Retinal pigment epithelial cell (primary cell): ENCODE measurements at regions not wholly inside any gene's neighbourhood (a gene's known extent, or its start where the extent isn't known, plus 50 kb on each side); places are given as distances from the start of the nearest gene placed in this dataset.
"Not testable (repeated sequence)": the region's sequence is repeated elsewhere in the genome, so short reads cannot be mapped to it uniquely, and the experiment has no call there.

Experiments
- DNase-seq: peaks from one replicate; pipeline ENCODE4 v3.0.0-alpha.2; 2010; ENCODE audit warnings: low read depth
- H3K4me3 ChIP-seq: 2 replicates; pipeline ENCODE4 v1.5.1; 2011; ENCODE audit warnings: mild to moderate bottlenecking, low read length, control low read depth, moderate library complexity
- CTCF ChIP-seq: conservative IDR thresholded peaks from 2 replicates; pipeline ENCODE4 v1.5.1; 2011; ENCODE audit warnings: low read depth, low read length, control low read depth, inconsistent platforms

DNA sequence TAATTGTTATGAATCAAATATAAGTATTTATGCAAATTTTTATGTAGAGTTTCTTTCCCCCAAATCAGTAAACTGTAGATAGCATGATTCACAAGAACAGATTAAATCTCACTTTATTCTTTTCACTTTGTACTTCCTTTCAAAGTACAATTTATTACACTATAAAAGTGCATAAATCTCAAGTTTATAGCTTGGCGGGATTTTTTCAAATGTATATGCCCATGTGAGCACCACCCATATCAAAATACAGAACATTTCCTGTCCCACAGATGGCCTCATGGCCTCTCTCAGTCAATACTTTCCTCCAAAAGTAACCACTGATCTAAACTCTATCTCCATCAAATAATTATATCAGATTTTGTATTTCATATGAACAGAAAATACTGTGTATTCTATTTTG, 196.1 kb upstream of the THRB start:
- H3K4me3 ChIP-seq, result no peak overlapping the region
- no peak for DNase-seq
- no peak for TF ChIP-seq CTCF

- DNase-seq, H3K4me3 ChIP-seq: not testable (repeated sequence)
These were observed 204.4 kb upstream of the THRB start for GRCh38 chr3:24699078-24699477.

GRCh38 chr3:24704496-24704895, 209.8 kb upstream of the THRB start:
- H3K4me3 ChIP-seq, result no peak overlapping the region
- no peak for TF ChIP-seq CTCF
- DNase-seq, result peak; percentile 91

GRCh38 chr3:24707936-24708335, 213.3 kb upstream of the THRB start:
- no peak for DNase-seq
- H3K4me3 ChIP-seq, result no peak overlapping the region
- no peak for TF ChIP-seq CTCF

GRCh38 chr3:24709956-24710355, 215.3 kb upstream of the THRB start:
- no peak for DNase-seq
- no peak overlapping the region for H3K4me3 ChIP-seq
- no peak for TF ChIP-seq CTCF

- no peak overlapping the region for H3K4me3 ChIP-seq
- no peak for DNase-seq
- no peak for TF ChIP-seq CTCF
These were observed 218.9 kb upstream of the THRB start for GRCh38 chr3:24713516-24713915.

DNA sequence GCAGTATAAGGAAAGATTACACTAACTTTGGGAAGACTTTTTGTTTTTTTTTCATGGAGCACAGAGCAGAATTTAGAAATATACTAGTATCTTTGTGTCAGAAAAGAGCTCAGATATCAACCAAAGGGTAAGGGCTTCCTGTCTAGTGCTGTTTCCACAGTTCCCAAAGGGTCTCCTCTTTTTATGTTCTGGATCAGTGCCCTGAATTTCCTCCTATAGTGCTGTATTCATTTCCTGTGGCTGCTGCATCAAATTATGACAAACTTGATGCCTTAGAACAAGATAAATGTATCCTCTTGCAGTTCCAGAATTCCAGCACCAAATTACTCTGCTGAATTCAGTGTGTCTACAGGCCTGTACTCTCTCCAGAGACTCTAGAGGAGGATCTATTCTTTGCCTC, 219.8 kb upstream of the THRB start:
- H3K4me3 ChIP-seq, result no peak overlapping the region
- no peak for DNase-seq
- TF ChIP-seq CTCF, result no peak

DNA sequence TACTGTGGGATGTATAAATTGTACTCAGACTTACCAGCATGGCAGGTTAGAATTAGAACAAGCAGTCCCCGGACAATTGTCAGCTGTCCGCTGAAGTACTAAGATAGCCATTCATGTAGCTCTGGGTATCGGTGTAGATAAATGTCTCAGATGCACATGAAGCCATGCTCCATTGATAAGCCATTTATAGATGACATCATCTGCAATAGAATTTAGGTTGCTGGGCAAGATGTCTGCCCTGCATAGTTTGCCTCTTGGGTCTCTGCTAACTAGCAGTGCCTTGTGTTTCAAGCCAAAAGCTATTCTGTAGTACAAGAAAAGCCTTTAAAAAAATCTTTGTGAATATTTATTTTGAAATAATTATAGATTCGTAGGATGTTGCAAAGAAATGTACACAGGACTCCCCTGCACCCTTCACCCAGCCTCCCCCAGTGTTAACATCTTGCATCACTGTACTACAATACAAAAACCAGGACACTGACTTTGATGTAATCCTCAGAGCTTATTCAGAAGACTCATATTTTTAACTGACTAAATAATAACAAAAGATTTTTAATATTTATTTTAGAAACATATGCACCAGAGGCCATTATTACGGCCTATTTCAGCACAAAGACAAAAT, 220.6 kb upstream of the THRB start:
- no peak overlapping the region for H3K4me3 ChIP-seq
- DNase-seq, result no peak
- no peak for TF ChIP-seq CTCF
